Liver (tissue), 3 donors: ENCODE measurements at regions not wholly inside any gene's neighbourhood (a gene's known extent, or its start where the extent isn't known, plus 50 kb on each side); places are given as distances from the start of the nearest gene placed in this dataset.

Experiments used
- ATF3 ChIP-seq: IDR thresholded peaks from 2 replicates; pipeline ENCODE4 v1.6.1; 2016; ENCODE audit warnings: antibody characterized with exemption
- GABPA ChIP-seq, 2 donors: IDR thresholded peaks in 1 of 2; conservative IDR thresholded peaks in 1 of 2; 2 replicates each; pipeline ENCODE4 v1.6.1; 2016; ENCODE audit warnings: antibody characterized with exemption in 2 of 2, mild to moderate bottlenecking in 1 of 2, moderate library complexity in 1 of 2
- JUND ChIP-seq, 2 donors: IDR thresholded peaks; 2 replicates each; pipeline ENCODE4 v1.6.1; 2016; ENCODE audit warnings: antibody characterized with exemption in 2 of 2
- RAD21 ChIP-seq, 2 donors: IDR thresholded peaks; 2 replicates each; pipeline ENCODE4 v1.6.1; 2016; ENCODE audit warnings: antibody characterized with exemption in 2 of 2, mild to moderate bottlenecking in 2 of 2
- REST ChIP-seq: IDR thresholded peaks from 2 replicates; pipeline ENCODE4 v1.6.1; 2016; ENCODE audit warnings: antibody characterized with exemption, mild to moderate bottlenecking
- RXRA ChIP-seq, 2 donors: IDR thresholded peaks; 2 replicates each; pipeline ENCODE4 v1.6.1; 2017 to 2018; ENCODE audit warnings: antibody characterized with exemption in 2 of 2, mild to moderate bottlenecking in 1 of 2
- SP1 ChIP-seq: IDR thresholded peaks from 2 replicates; pipeline ENCODE4 v1.6.1; 2018; ENCODE audit warnings: antibody characterized with exemption, mild to moderate bottlenecking
- TAF1 ChIP-seq: conservative IDR thresholded peaks from 2 replicates; pipeline ENCODE4 v1.6.1; 2016; ENCODE audit warnings: antibody characterized with exemption, mild to moderate bottlenecking
- YY1 ChIP-seq: IDR thresholded peaks from 2 replicates; pipeline ENCODE4 v1.6.1; 2016; ENCODE audit warnings: antibody characterized with exemption, mild to moderate bottlenecking
- TF ChIP-seq, protein P1 (sequence below): fragments of 150-350 bp; IDR thresholded peaks from 2 replicates; pipeline ENCODE4 v1.5.1; 2017; ENCODE audit warnings: improper control_type of control experiment, low read depth, low read length; ENCODE audit not compliant: missing input control
- TF ChIP-seq, protein P2 (sequence below): IDR thresholded peaks from 2 replicates; pipeline ENCODE4 v1.6.1; 2016; ENCODE audit warnings: antibody characterized with exemption
- donor health status: healthy.
- donor health status: healthy.

DNA sequence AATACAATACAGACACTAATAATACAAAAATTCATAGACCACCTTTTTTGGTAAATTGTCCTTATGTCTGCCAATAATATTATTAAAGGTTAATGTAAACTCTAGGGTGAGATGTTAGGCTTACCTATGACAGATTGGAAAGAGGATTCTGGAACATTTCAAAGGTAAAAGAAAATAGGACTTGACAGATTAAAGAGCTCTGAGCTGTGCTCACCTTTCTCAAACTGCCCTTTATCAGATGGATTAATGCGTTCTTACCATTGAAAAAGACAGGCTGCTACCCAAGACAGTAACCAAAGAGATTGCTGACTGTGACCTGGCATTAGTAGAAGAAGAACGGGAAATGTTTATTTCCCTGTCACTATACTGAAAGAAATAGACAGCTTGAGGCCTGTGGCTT is 156.1 kb upstream of the MRPS30 start:
- TF ChIP-seq, protein P1, sequence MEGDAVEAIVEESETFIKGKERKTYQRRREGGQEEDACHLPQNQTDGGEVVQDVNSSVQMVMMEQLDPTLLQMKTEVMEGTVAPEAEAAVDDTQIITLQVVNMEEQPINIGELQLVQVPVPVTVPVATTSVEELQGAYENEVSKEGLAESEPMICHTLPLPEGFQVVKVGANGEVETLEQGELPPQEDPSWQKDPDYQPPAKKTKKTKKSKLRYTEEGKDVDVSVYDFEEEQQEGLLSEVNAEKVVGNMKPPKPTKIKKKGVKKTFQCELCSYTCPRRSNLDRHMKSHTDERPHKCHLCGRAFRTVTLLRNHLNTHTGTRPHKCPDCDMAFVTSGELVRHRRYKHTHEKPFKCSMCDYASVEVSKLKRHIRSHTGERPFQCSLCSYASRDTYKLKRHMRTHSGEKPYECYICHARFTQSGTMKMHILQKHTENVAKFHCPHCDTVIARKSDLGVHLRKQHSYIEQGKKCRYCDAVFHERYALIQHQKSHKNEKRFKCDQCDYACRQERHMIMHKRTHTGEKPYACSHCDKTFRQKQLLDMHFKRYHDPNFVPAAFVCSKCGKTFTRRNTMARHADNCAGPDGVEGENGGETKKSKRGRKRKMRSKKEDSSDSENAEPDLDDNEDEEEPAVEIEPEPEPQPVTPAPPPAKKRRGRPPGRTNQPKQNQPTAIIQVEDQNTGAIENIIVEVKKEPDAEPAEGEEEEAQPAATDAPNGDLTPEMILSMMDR, result no peak
- TF ChIP-seq TAF1, result no peak
- no peak for TF ChIP-seq SP1
- no peak for TF ChIP-seq REST
- no peak for TF ChIP-seq RAD21 (IDR thresholded peaks at IDR 0.05)
- no peak for TF ChIP-seq GABPA (IDR thresholded peaks at IDR 0.05 in 1 of 2, conservative IDR thresholded peaks at IDR 0.05 in 1 of 2)
- TF ChIP-seq RXRA (IDR thresholded peaks at IDR 0.05), result no peak
- TF ChIP-seq ATF3, result no peak
- no peak for TF ChIP-seq YY1
- TF ChIP-seq, protein P2, sequence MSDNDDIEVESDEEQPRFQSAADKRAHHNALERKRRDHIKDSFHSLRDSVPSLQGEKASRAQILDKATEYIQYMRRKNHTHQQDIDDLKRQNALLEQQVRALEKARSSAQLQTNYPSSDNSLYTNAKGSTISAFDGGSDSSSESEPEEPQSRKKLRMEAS, result no peak
- no peak for TF ChIP-seq JUND (IDR thresholded peaks at IDR 0.05)
